GM21576 (cell line): ENCODE measurements at regions not wholly inside any gene's neighbourhood (a gene's known extent, or its start where the extent isn't known, plus 50 kb on each side); places are given as distances from the start of the nearest gene placed in this dataset.

Experiments used
- ATAC-seq: cut with Tn5 transposase; IDR thresholded peaks from one replicate; pipeline ENCODE4 v1.9.1; 2021; ENCODE audit warnings: mild to moderate bottlenecking, moderate library complexity; ENCODE audit not compliant: unreplicated experiment

- ATAC-seq = no peak
These were observed 1539.2 kb upstream of the PIK3C3 start for GRCh38 chr18:40415821-40416220.

GRCh38 chr18:40415176-40415791 lies 1539.8 kb upstream of the PIK3C3 start:
- ATAC-seq = no peak

GRCh38 chr18:40414155-40414754 lies 1540.8 kb upstream of the PIK3C3 start:
- ATAC-seq = no peak

- no peak for ATAC-seq
These were observed 1541.9 kb upstream of the PIK3C3 start for GRCh38 chr18:40413160-40413559.

- no peak for ATAC-seq
These were observed 1542.6 kb upstream of the PIK3C3 start for GRCh38 chr18:40412410-40412809.

GRCh38 chr18:40407909-40408308 lies 1547.1 kb upstream of the PIK3C3 start:
- ATAC-seq = no peak

GRCh38 chr18:40404284-40404683 lies 1550.8 kb upstream of the PIK3C3 start:
- no peak for ATAC-seq

GRCh38 chr18:40402052-40402451 lies 1553.0 kb upstream of the PIK3C3 start:
- no peak for ATAC-seq

GRCh38 chr18:40388121-40388520 lies 1566.9 kb upstream of the PIK3C3 start:
- ATAC-seq = no peak

- no peak for ATAC-seq
These were observed 1567.8 kb upstream of the PIK3C3 start for GRCh38 chr18:40387130-40387787.

- no peak for ATAC-seq
These were observed 1572.8 kb upstream of the PIK3C3 start for GRCh38 chr18:40382197-40382596.

GRCh38 chr18:40380686-40381439 lies 1574.2 kb upstream of the PIK3C3 start:
- ATAC-seq = no peak

GRCh38 chr18:40375837-40376236 lies 1579.2 kb upstream of the PIK3C3 start:
- ATAC-seq = no peak

- no peak for ATAC-seq
These were observed 1583.4 kb upstream of the PIK3C3 start for GRCh38 chr18:40371673-40372072.

- no peak for ATAC-seq
These were observed 1587.5 kb upstream of the PIK3C3 start for GRCh38 chr18:40367576-40367975.

- no peak for ATAC-seq
These were observed 1588.5 kb upstream of the PIK3C3 start for GRCh38 chr18:40366521-40366920.

GRCh38 chr18:40365526-40365925 lies 1589.5 kb upstream of the PIK3C3 start:
- ATAC-seq = no peak

GRCh38 chr18:40360558-40360957 lies 1594.5 kb upstream of the PIK3C3 start:
- ATAC-seq = no peak

- ATAC-seq = no peak
These were observed 1597.5 kb upstream of the PIK3C3 start for GRCh38 chr18:40357536-40357935.

- no peak for ATAC-seq
These were observed 1598.9 kb upstream of the PIK3C3 start for GRCh38 chr18:40356168-40356567.

GRCh38 chr18:40355726-40356125 lies 1599.3 kb upstream of the PIK3C3 start:
- ATAC-seq = no peak

GRCh38 chr18:40348196-40348595 lies 1606.8 kb upstream of the PIK3C3 start:
- no peak for ATAC-seq
